GM12873 (cell line): ENCODE measurements at regions not wholly inside any gene's neighbourhood (a gene's known extent, or its start where the extent isn't known, plus 50 kb on each side); places are given as distances from the start of the nearest gene placed in this dataset.

Experiments
- TF ChIP-seq, protein P1 (sequence below): IDR thresholded peaks from 2 replicates; pipeline ENCODE4 v1.5.1; 2012; ENCODE audit warnings: low read depth, mild to moderate bottlenecking, moderate library complexity, low read length, control low read depth; ENCODE audit not compliant: insufficient read depth; ENCODE audit errors: missing control alignments

DNA sequence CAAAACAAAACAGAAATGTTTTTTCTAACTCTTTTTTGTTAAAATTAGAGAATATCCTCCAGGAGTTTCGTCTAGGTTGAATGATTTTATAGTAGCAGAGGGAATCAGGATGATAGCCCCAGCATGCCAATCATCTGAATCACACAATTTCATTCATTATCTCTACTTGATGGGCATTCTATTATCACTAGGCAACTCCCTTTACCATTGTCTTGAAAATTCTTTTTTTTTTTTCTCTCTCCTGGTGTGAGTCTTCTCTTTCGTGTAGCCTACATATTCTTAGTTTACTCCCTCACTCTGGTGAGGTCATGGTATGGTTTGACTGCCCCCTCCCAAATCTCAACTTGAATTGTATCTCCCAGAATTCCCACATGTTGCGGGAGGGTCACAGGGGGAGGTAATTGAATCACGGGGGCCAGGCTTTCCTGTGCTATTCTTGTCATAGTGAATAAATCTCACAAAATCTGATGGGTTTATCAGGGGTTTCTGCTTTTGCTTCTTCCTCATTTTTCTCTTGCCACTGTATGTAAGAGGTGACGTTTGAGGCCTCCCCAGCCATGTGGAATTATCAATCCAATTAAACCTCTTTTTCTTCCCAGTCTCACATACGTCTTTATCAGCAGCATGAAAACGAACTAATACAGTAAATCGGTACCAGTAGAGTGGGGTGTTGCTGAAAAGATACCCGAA is 105.0 kb downstream of the OTUD1 start:
- TF ChIP-seq, protein P1, sequence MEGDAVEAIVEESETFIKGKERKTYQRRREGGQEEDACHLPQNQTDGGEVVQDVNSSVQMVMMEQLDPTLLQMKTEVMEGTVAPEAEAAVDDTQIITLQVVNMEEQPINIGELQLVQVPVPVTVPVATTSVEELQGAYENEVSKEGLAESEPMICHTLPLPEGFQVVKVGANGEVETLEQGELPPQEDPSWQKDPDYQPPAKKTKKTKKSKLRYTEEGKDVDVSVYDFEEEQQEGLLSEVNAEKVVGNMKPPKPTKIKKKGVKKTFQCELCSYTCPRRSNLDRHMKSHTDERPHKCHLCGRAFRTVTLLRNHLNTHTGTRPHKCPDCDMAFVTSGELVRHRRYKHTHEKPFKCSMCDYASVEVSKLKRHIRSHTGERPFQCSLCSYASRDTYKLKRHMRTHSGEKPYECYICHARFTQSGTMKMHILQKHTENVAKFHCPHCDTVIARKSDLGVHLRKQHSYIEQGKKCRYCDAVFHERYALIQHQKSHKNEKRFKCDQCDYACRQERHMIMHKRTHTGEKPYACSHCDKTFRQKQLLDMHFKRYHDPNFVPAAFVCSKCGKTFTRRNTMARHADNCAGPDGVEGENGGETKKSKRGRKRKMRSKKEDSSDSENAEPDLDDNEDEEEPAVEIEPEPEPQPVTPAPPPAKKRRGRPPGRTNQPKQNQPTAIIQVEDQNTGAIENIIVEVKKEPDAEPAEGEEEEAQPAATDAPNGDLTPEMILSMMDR: no peak

DNA sequence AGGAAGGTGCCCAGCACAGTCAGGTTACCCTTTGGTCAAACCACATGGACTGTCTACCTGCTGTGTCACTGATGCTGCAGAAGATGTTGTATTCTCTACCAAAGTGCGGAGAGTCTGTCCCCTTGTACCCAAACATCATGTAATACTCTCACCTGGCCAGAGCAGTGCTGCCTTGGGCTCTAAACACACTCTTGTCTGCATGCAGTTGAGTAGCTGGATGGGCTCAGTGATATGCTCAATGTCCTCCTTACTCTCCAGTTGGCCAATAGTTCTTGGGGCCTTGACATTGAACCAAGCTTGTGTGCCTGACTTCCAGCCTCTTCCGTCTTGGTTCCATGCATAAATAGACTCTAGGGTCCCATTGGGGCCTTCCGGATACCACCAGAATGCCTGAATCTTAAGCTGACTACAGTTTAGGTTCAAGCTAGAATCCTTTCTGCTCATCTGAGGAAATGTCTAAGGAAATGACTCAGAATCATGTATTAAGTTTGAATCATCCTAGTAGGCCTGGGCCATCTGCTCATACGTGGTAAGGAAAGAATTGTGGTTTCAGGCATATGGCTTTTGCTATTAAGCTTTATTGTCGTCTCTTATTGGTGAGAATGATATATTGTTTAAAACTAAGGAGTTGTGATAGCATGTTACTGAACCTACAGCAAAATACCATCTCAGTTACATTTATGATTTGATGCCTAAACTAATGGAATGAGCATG is 118.0 kb downstream of the OTUD1 start:
- TF ChIP-seq, protein P1: no peak

DNA sequence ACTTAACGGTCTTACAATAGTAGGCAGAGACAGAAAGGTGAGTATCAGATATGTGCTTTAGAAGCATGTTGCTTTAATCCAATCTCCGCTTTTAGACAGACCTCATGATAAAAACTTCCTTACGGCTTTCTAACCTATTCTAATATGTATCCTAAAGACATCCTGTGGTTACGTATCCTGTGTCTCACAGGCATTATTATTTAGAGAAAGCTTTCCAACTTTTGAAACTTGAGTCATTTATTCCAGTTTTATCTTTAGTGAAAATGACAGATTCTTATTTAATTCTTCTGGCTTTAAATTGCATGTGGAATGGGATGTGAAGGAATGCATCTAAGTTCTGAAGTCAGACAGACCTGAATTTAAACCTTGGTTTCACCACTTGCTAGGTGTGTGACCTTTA is 118.9 kb downstream of the OTUD1 start:
- TF ChIP-seq, protein P1: no peak

DNA sequence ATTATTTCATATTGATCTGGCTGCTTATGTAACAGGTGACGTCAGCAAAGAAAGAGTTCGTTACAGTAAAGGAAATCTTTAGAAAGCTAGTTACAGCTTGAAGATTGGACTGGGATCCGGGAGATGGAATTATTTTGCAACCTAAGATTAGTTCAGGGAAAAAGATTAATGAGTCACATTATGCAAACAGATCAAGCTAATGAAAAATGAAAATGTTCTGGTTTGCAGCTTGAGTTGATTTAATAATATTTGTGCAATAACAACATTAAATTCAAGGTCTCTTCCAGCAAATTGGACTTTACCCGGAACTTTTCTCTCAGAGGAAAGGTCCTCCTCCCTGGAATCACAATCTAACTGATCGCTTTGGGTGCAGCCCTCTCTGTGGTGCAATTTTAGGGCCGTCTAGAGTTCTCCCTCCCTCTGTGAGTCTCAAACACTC is 119.5 kb downstream of the OTUD1 start:
- TF ChIP-seq, protein P1: no peak

DNA sequence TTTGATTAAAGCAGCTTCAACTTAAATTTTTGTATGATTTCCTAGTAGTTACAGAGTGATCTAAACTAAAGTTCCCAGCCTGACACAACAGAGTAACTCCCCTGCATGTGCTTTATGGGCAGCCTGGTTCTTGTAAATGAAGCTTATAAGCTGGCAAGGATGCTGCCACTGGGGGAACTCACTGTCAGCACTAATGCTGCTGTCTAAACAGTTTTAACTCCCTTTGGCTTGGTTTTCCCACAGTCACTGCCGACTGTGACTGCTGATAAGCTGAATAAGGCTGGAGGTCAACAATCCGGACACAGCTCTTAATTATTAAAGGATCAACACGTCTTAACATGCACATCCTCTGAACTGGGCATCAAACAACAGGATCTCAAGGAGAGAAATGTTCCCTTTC is 130.1 kb downstream of the OTUD1 start:
- TF ChIP-seq, protein P1: no peak

GRCh38 chr10:23571884-23572283 is 133.0 kb downstream of the OTUD1 start:
- TF ChIP-seq, protein P1: no peak

DNA sequence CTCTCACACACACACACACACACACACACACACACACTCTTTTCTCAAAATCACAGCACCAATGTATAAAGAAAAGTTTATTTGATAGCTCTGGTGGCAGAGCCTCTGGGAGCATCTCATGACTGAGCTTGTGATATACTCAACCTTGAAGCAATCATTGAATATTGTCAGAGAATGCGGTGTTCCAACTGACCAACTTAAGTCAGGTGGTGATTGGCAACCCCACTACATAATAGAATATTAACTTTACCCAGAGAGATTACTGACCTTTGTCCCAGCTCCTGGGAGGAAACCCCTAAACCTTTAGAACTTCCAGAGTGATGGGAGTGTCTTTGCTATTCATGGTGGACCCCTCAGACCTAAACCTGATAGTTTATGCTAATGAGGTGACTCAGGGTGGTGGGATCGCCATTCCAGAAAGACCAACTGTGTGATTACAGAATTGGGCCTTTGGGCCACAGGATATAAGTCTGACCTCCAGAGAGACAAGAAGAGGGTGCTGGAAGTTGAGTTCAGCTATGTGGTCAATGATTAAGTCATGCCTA is 143.1 kb downstream of the OTUD1 start:
- TF ChIP-seq, protein P1: no peak
